ENCODE measurements at regions not wholly inside any gene's neighbourhood (a gene's known extent, or its start where the extent isn't known, plus 50 kb on each side); places are given as distances from the start of the nearest gene placed in this dataset.

DNA sequence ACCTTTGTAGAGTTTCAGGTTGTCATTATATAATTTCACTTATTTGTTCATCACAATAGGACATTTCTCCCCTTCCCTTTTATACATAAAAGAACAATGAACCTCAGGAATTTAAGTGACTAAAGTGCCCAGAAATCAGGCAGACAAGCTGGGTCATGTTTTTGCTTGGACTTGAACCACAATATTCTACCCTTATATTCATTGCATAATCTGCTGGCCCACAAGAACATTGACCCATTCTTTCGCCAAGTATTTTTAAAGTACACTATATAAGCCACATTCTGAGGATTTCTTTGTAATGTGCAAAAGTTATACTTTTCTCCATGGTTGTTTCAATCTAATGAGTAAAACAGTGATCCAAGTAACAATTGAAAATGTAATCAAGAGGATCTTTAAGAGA lies 637.5 kb upstream of the SLIT2 start:
- Histone ChIP-seq H3K79me2 (ENCODE audit: control insufficient read depth, insufficient read depth, low read length) (no peaks in the 10 kb centered on the region), H3K27ac (ENCODE audit: control insufficient read depth, insufficient read depth) (no peak overlapping the region), H3K4me3 (no peak overlapping the region), H3K4me1 (ENCODE audit: control insufficient read depth, insufficient read depth, low read length) (no peaks in the 10 kb centered on the region), H2AFZ (ENCODE audit: control insufficient read depth, low read depth, low read length) (no peak overlapping the region), H4K20me1 (ENCODE audit: control insufficient read depth, insufficient read depth) (no peaks in the 10 kb centered on the region), H3K4me2 (ENCODE audit: control insufficient read depth, insufficient read depth) (no peak overlapping the region), H3K36me3 (ENCODE audit: control insufficient read depth in 2 of 2, insufficient read depth in 2 of 2, low read length in 1 of 2) (no peaks in the 10 kb centered on the region), H3K9me3 (replicated peaks; ENCODE audit: control insufficient read depth, insufficient read depth, low read length) (no peaks in the 10 kb centered on the region), H3K27me3 (replicated peaks in 1 of 2; ENCODE audit: control insufficient read depth in 2 of 2, insufficient read depth in 2 of 2, low read length in 1 of 2) (no peaks in the 10 kb centered on the region), H3K9ac (ENCODE audit: control insufficient read depth, insufficient read depth, low read length) (no peak overlapping the region)
- in situ Hi-C loops (cut with MboI) (no loop called here), intact Hi-C loops (cut with micrococcal nuclease; ENCODE audit: unreplicated experiment) (no loop called here)
- SMC1A ChIA-PET (ENCODE audit: uncharacterized antibody, unreplicated experiment), result no interaction called here
- FAIRE-seq (no peak), ATAC-seq (no peak), DNase-seq (ENCODE audit: low read depth, low spot score) (no peak)
- CTCF ChIA-PET, result no interaction called here
- POLR2A ChIA-PET, result no interaction called here
- no TSS peak for BruUV-seq (replicated peaks)
- TF ChIP-seq ASH2L (IDR thresholded peaks at IDR 0.05; ENCODE audit: borderline replicate concordance, low read depth) (no peak), CEBPB (IDR thresholded peaks at IDR 0.05; ENCODE audit: borderline replicate concordance in 1 of 2, low read depth in 2 of 2, low read length in 2 of 2) (no peak), KLF5 (IDR thresholded peaks at IDR 0.05; ENCODE audit: partially characterized antibody) (no peak)
- RAD21 ChIA-PET (ENCODE audit: unreplicated experiment), result no interaction called here
- 0% methylated on average over 1 of the region's 1 CpG for WGBS (ENCODE audit: insufficient coverage, insufficient replicate concordance, low lambda C conversion rate, missing lambda C conversion rate)

DNA sequence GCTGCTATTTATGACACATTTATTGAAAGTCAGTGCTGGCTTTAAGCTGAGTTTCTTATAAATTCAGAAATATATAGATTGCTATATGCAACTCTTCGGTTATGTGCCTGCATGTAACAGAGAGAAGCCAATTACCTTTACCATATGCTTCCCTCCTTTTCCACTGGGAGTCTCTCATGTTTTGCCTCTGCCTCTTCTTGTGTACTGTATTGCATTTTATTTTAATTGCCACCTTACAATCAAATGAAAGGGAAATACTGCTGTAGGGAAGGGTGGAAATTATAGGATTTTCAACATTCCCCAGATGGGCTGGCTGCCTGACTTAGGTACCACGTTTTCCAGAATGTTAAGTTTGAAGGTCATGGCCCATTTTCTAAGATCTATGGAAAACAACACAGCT lies 655.4 kb upstream of the SLIT2 start:
- ChIA-PET RAD21 (ENCODE audit: unreplicated experiment) (no interaction called here), CTCF (no interaction called here), SMC1A (ENCODE audit: uncharacterized antibody, unreplicated experiment) (no interaction called here), POLR2A (no interaction called here)
- H3K27me3 ChIP-seq (replicated peaks in 1 of 2; ENCODE audit: control insufficient read depth in 2 of 2, insufficient read depth in 2 of 2, low read length in 1 of 2), result no peaks in the 10 kb centered on the region
- no peaks in the 10 kb centered on the region for H4K20me1 ChIP-seq (ENCODE audit: control insufficient read depth, insufficient read depth)
- no peak overlapping the region for H2AFZ ChIP-seq (ENCODE audit: control insufficient read depth, low read depth, low read length)
- in situ Hi-C loops (cut with MboI), result no loop called here
- H3K79me2 ChIP-seq (ENCODE audit: control insufficient read depth, insufficient read depth, low read length), result no peaks in the 10 kb centered on the region
- H3K4me1 ChIP-seq (ENCODE audit: control insufficient read depth, insufficient read depth, low read length), result no peaks in the 10 kb centered on the region
- no TSS peak for BruUV-seq (replicated peaks)
- H3K9me3 ChIP-seq (replicated peaks; ENCODE audit: control insufficient read depth, insufficient read depth, low read length), result no peaks in the 10 kb centered on the region
- FAIRE-seq, result no peak
- 22% methylated on average over 2 of the region's 2 CpGs for WGBS (ENCODE audit: insufficient coverage, insufficient replicate concordance, low lambda C conversion rate, missing lambda C conversion rate)
- no peak overlapping the region for H3K4me3 ChIP-seq
- no peak overlapping the region for H3K27ac ChIP-seq (ENCODE audit: control insufficient read depth, insufficient read depth)
- H3K4me2 ChIP-seq (ENCODE audit: control insufficient read depth, insufficient read depth), result no peak overlapping the region
- no peak for DNase-seq (ENCODE audit: low read depth, low spot score)
- H3K36me3 ChIP-seq (ENCODE audit: control insufficient read depth in 2 of 2, insufficient read depth in 2 of 2, low read length in 1 of 2), result no peaks in the 10 kb centered on the region
- intact Hi-C loops (cut with micrococcal nuclease; ENCODE audit: unreplicated experiment), result no loop called here
- ATAC-seq, result no peak
- H3K9ac ChIP-seq (ENCODE audit: control insufficient read depth, insufficient read depth, low read length), result no peak overlapping the region
- no peak for TF ChIP-seq NR2C1 (IDR thresholded peaks at IDR 0.05)
- TF ChIP-seq POLR2AphosphoS2 (IDR thresholded peaks at IDR 0.05; ENCODE audit: low read depth, low read length), result no peak
- no peak for TF ChIP-seq MXI1 (IDR thresholded peaks at IDR 0.05; ENCODE audit: low read depth, low read length)
- TF ChIP-seq, protein P1, sequence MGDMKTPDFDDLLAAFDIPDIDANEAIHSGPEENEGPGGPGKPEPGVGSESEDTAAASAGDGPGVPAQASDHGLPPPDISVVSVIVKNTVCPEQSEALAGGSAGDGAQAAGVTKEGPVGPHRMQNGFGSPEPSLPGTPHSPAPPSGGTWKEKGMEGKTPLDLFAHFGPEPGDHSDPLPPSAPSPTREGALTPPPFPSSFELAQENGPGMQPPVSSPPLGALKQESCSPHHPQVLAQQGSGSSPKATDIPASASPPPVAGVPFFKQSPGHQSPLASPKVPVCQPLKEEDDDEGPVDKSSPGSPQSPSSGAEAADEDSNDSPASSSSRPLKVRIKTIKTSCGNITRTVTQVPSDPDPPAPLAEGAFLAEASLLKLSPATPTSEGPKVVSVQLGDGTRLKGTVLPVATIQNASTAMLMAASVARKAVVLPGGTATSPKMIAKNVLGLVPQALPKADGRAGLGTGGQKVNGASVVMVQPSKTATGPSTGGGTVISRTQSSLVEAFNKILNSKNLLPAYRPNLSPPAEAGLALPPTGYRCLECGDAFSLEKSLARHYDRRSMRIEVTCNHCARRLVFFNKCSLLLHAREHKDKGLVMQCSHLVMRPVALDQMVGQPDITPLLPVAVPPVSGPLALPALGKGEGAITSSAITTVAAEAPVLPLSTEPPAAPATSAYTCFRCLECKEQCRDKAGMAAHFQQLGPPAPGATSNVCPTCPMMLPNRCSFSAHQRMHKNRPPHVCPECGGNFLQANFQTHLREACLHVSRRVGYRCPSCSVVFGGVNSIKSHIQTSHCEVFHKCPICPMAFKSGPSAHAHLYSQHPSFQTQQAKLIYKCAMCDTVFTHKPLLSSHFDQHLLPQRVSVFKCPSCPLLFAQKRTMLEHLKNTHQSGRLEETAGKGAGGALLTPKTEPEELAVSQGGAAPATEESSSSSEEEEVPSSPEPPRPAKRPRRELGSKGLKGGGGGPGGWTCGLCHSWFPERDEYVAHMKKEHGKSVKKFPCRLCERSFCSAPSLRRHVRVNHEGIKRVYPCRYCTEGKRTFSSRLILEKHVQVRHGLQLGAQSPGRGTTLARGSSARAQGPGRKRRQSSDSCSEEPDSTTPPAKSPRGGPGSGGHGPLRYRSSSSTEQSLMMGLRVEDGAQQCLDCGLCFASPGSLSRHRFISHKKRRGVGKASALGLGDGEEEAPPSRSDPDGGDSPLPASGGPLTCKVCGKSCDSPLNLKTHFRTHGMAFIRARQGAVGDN (IDR thresholded peaks at IDR 0.05), result no peak
- TF ChIP-seq, protein P2, sequence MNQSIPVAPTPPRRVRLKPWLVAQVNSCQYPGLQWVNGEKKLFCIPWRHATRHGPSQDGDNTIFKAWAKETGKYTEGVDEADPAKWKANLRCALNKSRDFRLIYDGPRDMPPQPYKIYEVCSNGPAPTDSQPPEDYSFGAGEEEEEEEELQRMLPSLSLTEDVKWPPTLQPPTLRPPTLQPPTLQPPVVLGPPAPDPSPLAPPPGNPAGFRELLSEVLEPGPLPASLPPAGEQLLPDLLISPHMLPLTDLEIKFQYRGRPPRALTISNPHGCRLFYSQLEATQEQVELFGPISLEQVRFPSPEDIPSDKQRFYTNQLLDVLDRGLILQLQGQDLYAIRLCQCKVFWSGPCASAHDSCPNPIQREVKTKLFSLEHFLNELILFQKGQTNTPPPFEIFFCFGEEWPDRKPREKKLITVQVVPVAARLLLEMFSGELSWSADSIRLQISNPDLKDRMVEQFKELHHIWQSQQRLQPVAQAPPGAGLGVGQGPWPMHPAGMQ (IDR thresholded peaks at IDR 0.05; ENCODE audit: borderline replicate concordance), result no peak
- no peak for TF ChIP-seq POLR2AphosphoS5 (IDR thresholded peaks at IDR 0.05; ENCODE audit: low read length)
- no peak for TF ChIP-seq ZBED1 (IDR thresholded peaks at IDR 0.05; ENCODE audit: borderline replicate concordance)

Data from GM12878 (cell line).